ENCODE measurements at regions not wholly inside any gene's neighbourhood (a gene's known extent, or its start where the extent isn't known, plus 50 kb on each side); places are given as distances from the start of the nearest gene placed in this dataset.

DNA sequence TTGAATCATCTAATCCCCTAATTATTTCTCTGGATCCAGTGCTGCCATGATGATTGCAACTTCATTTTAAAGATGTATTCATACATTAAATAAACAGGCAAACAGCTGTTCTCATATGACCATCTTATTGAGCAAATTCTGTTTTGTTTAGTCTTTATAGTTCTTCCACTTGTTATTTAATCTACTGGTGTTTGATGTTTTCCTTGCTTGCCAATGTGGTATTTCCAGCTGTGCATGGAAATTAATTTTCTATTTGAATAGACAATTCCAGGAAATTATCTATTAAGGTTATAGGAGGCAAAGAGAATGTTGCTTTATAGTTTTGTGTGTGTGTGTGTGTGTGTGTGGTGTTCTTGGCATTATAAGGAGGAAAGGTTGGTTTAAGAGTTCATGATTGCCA is 167.0 kb upstream of the PRPS1L1 start:
- TF ChIP-seq EZH2 (IDR thresholded peaks at IDR 0.05; ENCODE audit: low read depth, unreplicated experiment) (no peak), POLR2AphosphoS5 (IDR thresholded peaks at IDR 0.05; ENCODE audit: low read depth) (no peak), JUNB (IDR thresholded peaks at IDR 0.05; ENCODE audit: unreplicated experiment) (no peak), CREB1 (CRISPR knock-in tag; IDR thresholded peaks at IDR 0.05; ENCODE audit: low read depth) (no peak), STAT1 (IDR thresholded peaks at IDR 0.05; ENCODE audit: unreplicated experiment) (no peak), ZNF114 (CRISPR knock-in tag; IDR thresholded peaks at IDR 0.05) (no peak), EZH2phosphoT487 (IDR thresholded peaks at IDR 0.05; ENCODE audit: unreplicated experiment) (no peak), NANOG (IDR thresholded peaks at IDR 0.05; ENCODE audit: borderline replicate concordance) (no peak), ZNF331 (CRISPR knock-in tag; IDR thresholded peaks at IDR 0.05; ENCODE audit: low read depth) (no peak)
- TF ChIP-seq, protein P1, sequence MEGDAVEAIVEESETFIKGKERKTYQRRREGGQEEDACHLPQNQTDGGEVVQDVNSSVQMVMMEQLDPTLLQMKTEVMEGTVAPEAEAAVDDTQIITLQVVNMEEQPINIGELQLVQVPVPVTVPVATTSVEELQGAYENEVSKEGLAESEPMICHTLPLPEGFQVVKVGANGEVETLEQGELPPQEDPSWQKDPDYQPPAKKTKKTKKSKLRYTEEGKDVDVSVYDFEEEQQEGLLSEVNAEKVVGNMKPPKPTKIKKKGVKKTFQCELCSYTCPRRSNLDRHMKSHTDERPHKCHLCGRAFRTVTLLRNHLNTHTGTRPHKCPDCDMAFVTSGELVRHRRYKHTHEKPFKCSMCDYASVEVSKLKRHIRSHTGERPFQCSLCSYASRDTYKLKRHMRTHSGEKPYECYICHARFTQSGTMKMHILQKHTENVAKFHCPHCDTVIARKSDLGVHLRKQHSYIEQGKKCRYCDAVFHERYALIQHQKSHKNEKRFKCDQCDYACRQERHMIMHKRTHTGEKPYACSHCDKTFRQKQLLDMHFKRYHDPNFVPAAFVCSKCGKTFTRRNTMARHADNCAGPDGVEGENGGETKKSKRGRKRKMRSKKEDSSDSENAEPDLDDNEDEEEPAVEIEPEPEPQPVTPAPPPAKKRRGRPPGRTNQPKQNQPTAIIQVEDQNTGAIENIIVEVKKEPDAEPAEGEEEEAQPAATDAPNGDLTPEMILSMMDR (conservative IDR thresholded peaks at IDR 0.05; ENCODE audit: low read depth in 2 of 2), result no peak
- TF ChIP-seq, protein P2, sequence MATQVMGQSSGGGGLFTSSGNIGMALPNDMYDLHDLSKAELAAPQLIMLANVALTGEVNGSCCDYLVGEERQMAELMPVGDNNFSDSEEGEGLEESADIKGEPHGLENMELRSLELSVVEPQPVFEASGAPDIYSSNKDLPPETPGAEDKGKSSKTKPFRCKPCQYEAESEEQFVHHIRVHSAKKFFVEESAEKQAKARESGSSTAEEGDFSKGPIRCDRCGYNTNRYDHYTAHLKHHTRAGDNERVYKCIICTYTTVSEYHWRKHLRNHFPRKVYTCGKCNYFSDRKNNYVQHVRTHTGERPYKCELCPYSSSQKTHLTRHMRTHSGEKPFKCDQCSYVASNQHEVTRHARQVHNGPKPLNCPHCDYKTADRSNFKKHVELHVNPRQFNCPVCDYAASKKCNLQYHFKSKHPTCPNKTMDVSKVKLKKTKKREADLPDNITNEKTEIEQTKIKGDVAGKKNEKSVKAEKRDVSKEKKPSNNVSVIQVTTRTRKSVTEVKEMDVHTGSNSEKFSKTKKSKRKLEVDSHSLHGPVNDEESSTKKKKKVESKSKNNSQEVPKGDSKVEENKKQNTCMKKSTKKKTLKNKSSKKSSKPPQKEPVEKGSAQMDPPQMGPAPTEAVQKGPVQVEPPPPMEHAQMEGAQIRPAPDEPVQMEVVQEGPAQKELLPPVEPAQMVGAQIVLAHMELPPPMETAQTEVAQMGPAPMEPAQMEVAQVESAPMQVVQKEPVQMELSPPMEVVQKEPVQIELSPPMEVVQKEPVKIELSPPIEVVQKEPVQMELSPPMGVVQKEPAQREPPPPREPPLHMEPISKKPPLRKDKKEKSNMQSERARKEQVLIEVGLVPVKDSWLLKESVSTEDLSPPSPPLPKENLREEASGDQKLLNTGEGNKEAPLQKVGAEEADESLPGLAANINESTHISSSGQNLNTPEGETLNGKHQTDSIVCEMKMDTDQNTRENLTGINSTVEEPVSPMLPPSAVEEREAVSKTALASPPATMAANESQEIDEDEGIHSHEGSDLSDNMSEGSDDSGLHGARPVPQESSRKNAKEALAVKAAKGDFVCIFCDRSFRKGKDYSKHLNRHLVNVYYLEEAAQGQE (IDR thresholded peaks at IDR 0.05; ENCODE audit: unreplicated experiment), result no peak
- TF ChIP-seq, protein P3, sequence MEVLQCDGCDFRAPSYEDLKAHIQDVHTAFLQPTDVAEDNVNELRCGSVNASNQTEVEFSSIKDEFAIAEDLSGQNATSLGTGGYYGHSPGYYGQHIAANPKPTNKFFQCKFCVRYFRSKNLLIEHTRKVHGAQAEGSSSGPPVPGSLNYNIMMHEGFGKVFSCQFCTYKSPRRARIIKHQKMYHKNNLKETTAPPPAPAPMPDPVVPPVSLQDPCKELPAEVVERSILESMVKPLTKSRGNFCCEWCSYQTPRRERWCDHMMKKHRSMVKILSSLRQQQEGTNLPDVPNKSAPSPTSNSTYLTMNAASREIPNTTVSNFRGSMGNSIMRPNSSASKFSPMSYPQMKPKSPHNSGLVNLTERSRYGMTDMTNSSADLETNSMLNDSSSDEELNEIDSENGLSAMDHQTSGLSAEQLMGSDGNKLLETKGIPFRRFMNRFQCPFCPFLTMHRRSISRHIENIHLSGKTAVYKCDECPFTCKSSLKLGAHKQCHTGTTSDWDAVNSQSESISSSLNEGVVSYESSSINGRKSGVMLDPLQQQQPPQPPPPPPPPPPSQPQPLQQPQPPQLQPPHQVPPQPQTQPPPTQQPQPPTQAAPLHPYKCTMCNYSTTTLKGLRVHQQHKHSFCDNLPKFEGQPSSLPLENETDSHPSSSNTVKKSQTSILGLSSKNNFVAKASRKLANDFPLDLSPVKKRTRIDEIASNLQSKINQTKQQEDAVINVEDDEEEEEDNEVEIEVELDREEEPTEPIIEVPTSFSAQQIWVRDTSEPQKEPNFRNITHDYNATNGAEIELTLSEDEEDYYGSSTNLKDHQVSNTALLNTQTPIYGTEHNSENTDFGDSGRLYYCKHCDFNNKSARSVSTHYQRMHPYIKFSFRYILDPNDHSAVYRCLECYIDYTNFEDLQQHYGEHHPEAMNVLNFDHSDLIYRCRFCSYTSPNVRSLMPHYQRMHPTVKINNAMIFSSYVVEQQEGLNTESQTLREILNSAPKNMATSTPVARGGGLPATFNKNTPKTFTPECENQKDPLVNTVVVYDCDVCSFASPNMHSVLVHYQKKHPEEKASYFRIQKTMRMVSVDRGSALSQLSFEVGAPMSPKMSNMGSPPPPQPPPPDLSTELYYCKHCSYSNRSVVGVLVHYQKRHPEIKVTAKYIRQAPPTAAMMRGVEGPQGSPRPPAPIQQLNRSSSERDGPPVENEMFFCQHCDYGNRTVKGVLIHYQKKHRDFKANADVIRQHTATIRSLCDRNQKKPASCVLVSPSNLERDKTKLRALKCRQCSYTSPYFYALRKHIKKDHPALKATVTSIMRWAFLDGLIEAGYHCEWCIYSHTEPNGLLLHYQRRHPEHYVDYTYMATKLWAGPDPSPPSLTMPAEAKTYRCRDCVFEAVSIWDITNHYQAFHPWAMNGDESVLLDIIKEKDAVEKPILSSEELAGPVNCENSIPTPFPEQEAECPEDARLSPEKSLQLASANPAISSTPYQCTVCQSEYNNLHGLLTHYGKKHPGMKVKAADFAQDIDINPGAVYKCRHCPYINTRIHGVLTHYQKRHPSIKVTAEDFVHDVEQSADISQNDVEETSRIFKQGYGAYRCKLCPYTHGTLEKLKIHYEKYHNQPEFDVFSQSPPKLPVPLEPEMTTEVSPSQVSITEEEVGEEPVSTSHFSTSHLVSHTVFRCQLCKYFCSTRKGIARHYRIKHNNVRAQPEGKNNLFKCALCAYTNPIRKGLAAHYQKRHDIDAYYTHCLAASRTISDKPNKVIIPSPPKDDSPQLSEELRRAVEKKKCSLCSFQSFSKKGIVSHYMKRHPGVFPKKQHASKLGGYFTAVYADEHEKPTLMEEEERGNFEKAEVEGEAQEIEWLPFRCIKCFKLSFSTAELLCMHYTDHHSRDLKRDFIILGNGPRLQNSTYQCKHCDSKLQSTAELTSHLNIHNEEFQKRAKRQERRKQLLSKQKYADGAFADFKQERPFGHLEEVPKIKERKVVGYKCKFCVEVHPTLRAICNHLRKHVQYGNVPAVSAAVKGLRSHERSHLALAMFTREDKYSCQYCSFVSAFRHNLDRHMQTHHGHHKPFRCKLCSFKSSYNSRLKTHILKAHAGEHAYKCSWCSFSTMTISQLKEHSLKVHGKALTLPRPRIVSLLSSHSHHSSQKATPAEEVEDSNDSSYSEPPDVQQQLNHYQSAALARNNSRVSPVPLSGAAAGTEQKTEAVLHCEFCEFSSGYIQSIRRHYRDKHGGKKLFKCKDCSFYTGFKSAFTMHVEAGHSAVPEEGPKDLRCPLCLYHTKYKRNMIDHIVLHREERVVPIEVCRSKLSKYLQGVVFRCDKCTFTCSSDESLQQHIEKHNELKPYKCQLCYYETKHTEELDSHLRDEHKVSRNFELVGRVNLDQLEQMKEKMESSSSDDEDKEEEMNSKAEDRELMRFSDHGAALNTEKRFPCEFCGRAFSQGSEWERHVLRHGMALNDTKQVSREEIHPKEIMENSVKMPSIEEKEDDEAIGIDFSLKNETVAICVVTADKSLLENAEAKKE (CRISPR knock-in tag; IDR thresholded peaks at IDR 0.05), result no peak
- TF ChIP-seq, protein P4, sequence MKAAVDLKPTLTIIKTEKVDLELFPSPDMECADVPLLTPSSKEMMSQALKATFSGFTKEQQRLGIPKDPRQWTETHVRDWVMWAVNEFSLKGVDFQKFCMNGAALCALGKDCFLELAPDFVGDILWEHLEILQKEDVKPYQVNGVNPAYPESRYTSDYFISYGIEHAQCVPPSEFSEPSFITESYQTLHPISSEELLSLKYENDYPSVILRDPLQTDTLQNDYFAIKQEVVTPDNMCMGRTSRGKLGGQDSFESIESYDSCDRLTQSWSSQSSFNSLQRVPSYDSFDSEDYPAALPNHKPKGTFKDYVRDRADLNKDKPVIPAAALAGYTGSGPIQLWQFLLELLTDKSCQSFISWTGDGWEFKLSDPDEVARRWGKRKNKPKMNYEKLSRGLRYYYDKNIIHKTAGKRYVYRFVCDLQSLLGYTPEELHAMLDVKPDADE (IDR thresholded peaks at IDR 0.05), result no peak
- H3K27me3 ChIP-seq (ENCODE audit: insufficient read depth), result no peaks in the 10 kb centered on the region
- Mint-ChIP-seq H3K36me3 (ENCODE audit: low read depth) (no peaks in the 10 kb centered on the region), H3K27me3 (ENCODE audit: insufficient read depth, low read depth, poor library complexity) (no peaks in the 10 kb centered on the region), H3K4me3 (no peak overlapping the region), H3K27ac (no peak overlapping the region), H3K4me1 (peaks cover 9% of the 10 kb centered on the region; the same call in 1 of the 3 replicates), H3K9me3 (no peaks in the 10 kb centered on the region)
- H3K9me2 ChIP-seq (ENCODE audit: insufficient read depth), result no peaks in the 10 kb centered on the region
- H3F3A ChIP-seq (replicated peaks; ENCODE audit: low read depth), result no peaks in the 10 kb centered on the region
- H2AFZ ChIP-seq, result no peak overlapping the region
- no peak for DNase-seq (ENCODE audit: low spot score)
- no peaks in the 10 kb centered on the region for H4K20me1 ChIP-seq (replicated peaks; ENCODE audit: insufficient read depth)
- H3K27ac ChIP-seq (ENCODE audit: low read depth), result no peak overlapping the region
- H3K4me1 ChIP-seq (ENCODE audit: insufficient read depth), result no peaks in the 10 kb centered on the region
- H3K4me3 ChIP-seq, result no peak overlapping the region
- no peak for ATAC-seq
- H3K79me2 ChIP-seq (replicated peaks; ENCODE audit: insufficient read depth), result no peaks in the 10 kb centered on the region
- no peak overlapping the region for H3K4me2 ChIP-seq
- H3K36me3 ChIP-seq (ENCODE audit: insufficient read depth), result no peaks in the 10 kb centered on the region

Measured in GM23338 (cell line).